GM23338 (cell line): ENCODE measurements at regions not wholly inside any gene's neighbourhood (a gene's known extent, or its start where the extent isn't known, plus 50 kb on each side); places are given as distances from the start of the nearest gene placed in this dataset.

Experiments used
- CREB1 ChIP-seq: fragments of 250-450 bp; sonication (Bioruptor Pico); IDR thresholded peaks from 2 replicates; pipeline ENCODE4 v1.5.0; 2020; ENCODE audit warnings: low read depth, mild to moderate bottlenecking, moderate library complexity
- EZH2 ChIP-seq: fragments of 200-600 bp; sonication (generic); IDR thresholded peaks from one replicate; pipeline ENCODE4 v1.8.0; 2017; ENCODE audit warnings: antibody characterized with exemption, mild to moderate bottlenecking, low read depth; ENCODE audit not compliant: unreplicated experiment
- EZH2phosphoT487 ChIP-seq: fragments of 200-600 bp; sonication (generic); IDR thresholded peaks from one replicate; pipeline ENCODE4 v1.8.1; 2018; ENCODE audit warnings: antibody characterized with exemption; ENCODE audit not compliant: unreplicated experiment
- JUNB ChIP-seq: IDR thresholded peaks from one replicate; pipeline ENCODE4 v1.6.1; 2016; ENCODE audit warnings: antibody characterized with exemption; ENCODE audit not compliant: unreplicated experiment
- NANOG ChIP-seq: IDR thresholded peaks from 2 replicates; pipeline ENCODE4 v1.6.1; 2016; ENCODE audit warnings: antibody characterized with exemption, borderline replicate concordance
- POLR2AphosphoS5 ChIP-seq: IDR thresholded peaks from 2 replicates; pipeline ENCODE4 v1.6.1; 2016; ENCODE audit warnings: antibody characterized with exemption, low read depth
- STAT1 ChIP-seq: IDR thresholded peaks from one replicate; pipeline ENCODE4 v1.6.1; 2016; ENCODE audit warnings: antibody characterized with exemption; ENCODE audit not compliant: unreplicated experiment
- ZNF114 ChIP-seq: fragments of 250-450 bp; sonication (Bioruptor Pico); IDR thresholded peaks from 2 replicates; pipeline ENCODE4 v1.5.0; 2020; ENCODE audit warnings: mild to moderate bottlenecking, moderate library complexity
- ZNF331 ChIP-seq: fragments of 250-450 bp; sonication (Bioruptor Pico); IDR thresholded peaks from 2 replicates; pipeline ENCODE4 v1.5.0; 2020; ENCODE audit warnings: low read depth, mild to moderate bottlenecking, moderate library complexity
- TF ChIP-seq, protein P1 (sequence below): fragments of 250-450 bp; sonication (Bioruptor Pico); IDR thresholded peaks from 2 replicates; pipeline ENCODE4 v1.5.0; 2020; ENCODE audit warnings: mild to moderate bottlenecking, moderate library complexity
- TF ChIP-seq, protein P2 (sequence below): IDR thresholded peaks from one replicate; pipeline ENCODE4 v1.6.1; 2018; ENCODE audit warnings: antibody characterized with exemption; ENCODE audit not compliant: unreplicated experiment

DNA sequence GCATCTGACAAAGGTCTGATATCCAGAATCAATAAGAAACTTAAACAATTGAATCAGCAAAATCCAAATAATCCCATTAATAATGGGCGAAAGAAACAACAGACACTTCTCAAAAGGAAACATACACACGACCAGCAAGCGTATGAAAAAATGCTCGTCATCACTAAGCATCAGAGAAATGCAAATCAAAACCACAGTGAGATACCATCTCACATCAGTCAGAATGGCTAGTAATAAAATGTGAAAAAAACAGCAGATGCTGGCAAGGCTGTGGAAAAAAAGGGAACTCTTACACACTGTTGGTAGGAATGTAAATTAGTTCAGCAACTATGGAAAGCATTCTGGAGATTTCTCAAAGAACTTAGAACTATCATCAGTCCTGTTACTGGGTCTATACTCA lies 496.7 kb downstream of the SH2D4B start (continued):
- TF ChIP-seq, protein P1, sequence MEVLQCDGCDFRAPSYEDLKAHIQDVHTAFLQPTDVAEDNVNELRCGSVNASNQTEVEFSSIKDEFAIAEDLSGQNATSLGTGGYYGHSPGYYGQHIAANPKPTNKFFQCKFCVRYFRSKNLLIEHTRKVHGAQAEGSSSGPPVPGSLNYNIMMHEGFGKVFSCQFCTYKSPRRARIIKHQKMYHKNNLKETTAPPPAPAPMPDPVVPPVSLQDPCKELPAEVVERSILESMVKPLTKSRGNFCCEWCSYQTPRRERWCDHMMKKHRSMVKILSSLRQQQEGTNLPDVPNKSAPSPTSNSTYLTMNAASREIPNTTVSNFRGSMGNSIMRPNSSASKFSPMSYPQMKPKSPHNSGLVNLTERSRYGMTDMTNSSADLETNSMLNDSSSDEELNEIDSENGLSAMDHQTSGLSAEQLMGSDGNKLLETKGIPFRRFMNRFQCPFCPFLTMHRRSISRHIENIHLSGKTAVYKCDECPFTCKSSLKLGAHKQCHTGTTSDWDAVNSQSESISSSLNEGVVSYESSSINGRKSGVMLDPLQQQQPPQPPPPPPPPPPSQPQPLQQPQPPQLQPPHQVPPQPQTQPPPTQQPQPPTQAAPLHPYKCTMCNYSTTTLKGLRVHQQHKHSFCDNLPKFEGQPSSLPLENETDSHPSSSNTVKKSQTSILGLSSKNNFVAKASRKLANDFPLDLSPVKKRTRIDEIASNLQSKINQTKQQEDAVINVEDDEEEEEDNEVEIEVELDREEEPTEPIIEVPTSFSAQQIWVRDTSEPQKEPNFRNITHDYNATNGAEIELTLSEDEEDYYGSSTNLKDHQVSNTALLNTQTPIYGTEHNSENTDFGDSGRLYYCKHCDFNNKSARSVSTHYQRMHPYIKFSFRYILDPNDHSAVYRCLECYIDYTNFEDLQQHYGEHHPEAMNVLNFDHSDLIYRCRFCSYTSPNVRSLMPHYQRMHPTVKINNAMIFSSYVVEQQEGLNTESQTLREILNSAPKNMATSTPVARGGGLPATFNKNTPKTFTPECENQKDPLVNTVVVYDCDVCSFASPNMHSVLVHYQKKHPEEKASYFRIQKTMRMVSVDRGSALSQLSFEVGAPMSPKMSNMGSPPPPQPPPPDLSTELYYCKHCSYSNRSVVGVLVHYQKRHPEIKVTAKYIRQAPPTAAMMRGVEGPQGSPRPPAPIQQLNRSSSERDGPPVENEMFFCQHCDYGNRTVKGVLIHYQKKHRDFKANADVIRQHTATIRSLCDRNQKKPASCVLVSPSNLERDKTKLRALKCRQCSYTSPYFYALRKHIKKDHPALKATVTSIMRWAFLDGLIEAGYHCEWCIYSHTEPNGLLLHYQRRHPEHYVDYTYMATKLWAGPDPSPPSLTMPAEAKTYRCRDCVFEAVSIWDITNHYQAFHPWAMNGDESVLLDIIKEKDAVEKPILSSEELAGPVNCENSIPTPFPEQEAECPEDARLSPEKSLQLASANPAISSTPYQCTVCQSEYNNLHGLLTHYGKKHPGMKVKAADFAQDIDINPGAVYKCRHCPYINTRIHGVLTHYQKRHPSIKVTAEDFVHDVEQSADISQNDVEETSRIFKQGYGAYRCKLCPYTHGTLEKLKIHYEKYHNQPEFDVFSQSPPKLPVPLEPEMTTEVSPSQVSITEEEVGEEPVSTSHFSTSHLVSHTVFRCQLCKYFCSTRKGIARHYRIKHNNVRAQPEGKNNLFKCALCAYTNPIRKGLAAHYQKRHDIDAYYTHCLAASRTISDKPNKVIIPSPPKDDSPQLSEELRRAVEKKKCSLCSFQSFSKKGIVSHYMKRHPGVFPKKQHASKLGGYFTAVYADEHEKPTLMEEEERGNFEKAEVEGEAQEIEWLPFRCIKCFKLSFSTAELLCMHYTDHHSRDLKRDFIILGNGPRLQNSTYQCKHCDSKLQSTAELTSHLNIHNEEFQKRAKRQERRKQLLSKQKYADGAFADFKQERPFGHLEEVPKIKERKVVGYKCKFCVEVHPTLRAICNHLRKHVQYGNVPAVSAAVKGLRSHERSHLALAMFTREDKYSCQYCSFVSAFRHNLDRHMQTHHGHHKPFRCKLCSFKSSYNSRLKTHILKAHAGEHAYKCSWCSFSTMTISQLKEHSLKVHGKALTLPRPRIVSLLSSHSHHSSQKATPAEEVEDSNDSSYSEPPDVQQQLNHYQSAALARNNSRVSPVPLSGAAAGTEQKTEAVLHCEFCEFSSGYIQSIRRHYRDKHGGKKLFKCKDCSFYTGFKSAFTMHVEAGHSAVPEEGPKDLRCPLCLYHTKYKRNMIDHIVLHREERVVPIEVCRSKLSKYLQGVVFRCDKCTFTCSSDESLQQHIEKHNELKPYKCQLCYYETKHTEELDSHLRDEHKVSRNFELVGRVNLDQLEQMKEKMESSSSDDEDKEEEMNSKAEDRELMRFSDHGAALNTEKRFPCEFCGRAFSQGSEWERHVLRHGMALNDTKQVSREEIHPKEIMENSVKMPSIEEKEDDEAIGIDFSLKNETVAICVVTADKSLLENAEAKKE (CRISPR knock-in tag), result no peak
- TF ChIP-seq, protein P2, sequence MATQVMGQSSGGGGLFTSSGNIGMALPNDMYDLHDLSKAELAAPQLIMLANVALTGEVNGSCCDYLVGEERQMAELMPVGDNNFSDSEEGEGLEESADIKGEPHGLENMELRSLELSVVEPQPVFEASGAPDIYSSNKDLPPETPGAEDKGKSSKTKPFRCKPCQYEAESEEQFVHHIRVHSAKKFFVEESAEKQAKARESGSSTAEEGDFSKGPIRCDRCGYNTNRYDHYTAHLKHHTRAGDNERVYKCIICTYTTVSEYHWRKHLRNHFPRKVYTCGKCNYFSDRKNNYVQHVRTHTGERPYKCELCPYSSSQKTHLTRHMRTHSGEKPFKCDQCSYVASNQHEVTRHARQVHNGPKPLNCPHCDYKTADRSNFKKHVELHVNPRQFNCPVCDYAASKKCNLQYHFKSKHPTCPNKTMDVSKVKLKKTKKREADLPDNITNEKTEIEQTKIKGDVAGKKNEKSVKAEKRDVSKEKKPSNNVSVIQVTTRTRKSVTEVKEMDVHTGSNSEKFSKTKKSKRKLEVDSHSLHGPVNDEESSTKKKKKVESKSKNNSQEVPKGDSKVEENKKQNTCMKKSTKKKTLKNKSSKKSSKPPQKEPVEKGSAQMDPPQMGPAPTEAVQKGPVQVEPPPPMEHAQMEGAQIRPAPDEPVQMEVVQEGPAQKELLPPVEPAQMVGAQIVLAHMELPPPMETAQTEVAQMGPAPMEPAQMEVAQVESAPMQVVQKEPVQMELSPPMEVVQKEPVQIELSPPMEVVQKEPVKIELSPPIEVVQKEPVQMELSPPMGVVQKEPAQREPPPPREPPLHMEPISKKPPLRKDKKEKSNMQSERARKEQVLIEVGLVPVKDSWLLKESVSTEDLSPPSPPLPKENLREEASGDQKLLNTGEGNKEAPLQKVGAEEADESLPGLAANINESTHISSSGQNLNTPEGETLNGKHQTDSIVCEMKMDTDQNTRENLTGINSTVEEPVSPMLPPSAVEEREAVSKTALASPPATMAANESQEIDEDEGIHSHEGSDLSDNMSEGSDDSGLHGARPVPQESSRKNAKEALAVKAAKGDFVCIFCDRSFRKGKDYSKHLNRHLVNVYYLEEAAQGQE, result no peak
- TF ChIP-seq JUNB (no peak), ZNF114 (CRISPR knock-in tag) (no peak), EZH2phosphoT487 (no peak), STAT1 (no peak), NANOG (no peak), CREB1 (CRISPR knock-in tag) (no peak), EZH2 (no peak), POLR2AphosphoS5 (no peak), ZNF331 (CRISPR knock-in tag) (no peak)
